ENCODE measurements at regions not wholly inside any gene's neighbourhood (a gene's known extent, or its start where the extent isn't known, plus 50 kb on each side); places are given as distances from the start of the nearest gene placed in this dataset.
"Not testable (repeated sequence)": the region's sequence is repeated elsewhere in the genome, so short reads cannot be mapped to it uniquely, and the experiment has no call there.

- Mint-ChIP-seq H3K27me3 (no peaks in the 10 kb centered on the region), H3K9me3 (peaks cover 13 to 17% of the 10 kb centered on the region in 2 donors), H3K4me3 (no peak overlapping the region), H3K27ac (no peak overlapping the region), H3K4me1 (no peaks in the 10 kb centered on the region)
- DNase-seq (no peak), ATAC-seq (no peak)
Measured at GRCh38 chr11:80967649-80968048, 1526.8 kb upstream of the TENM4 start.

- peaks cover 17 to 34% of the 10 kb centered on the region in 2 donors for H3K9me3 Mint-ChIP-seq
- ATAC-seq = no peak
- no peak overlapping the region for H3K27ac Mint-ChIP-seq
- no peak overlapping the region for H3K4me3 Mint-ChIP-seq
- no peaks in the 10 kb centered on the region for H3K4me1 Mint-ChIP-seq
- DNase-seq = no peak
- H3K27me3 Mint-ChIP-seq = no peaks in the 10 kb centered on the region
Measured at GRCh38 chr11:80960381-80961029, 1519.7 kb upstream of the TENM4 start.

- no peak overlapping the region for H3K4me3 Mint-ChIP-seq
- no peaks in the 10 kb centered on the region for H3K27me3 Mint-ChIP-seq
- H3K9me3 Mint-ChIP-seq = peaks cover 14 to 29% of the 10 kb centered on the region in 2 donors
- ATAC-seq = no peak
- DNase-seq = no peak
- H3K4me1 Mint-ChIP-seq = no peaks in the 10 kb centered on the region
- H3K27ac Mint-ChIP-seq = no peak overlapping the region
Measured at GRCh38 chr11:80959751-80960150, 1518.9 kb upstream of the TENM4 start.

- ATAC-seq = no peak
- Mint-ChIP-seq H3K27me3 (no peaks in the 10 kb centered on the region), H3K9me3 (peaks cover 9 to 23% of the 10 kb centered on the region in 2 donors), H3K4me3 (no peak overlapping the region), H3K27ac (no peak overlapping the region), H3K4me1 (no peaks in the 10 kb centered on the region)
- no peak for DNase-seq
Measured at GRCh38 chr11:80958987-80959386, 1518.2 kb upstream of the TENM4 start.

GRCh38 chr11:80958361-80958760 lies 1517.5 kb upstream of the TENM4 start:
- H3K9me3 Mint-ChIP-seq = peaks cover 9 to 23% of the 10 kb centered on the region in 2 donors
- H3K4me1 Mint-ChIP-seq = no peaks in the 10 kb centered on the region
- ATAC-seq (no peak), DNase-seq (no peak)
- no peak overlapping the region for H3K27ac Mint-ChIP-seq
- H3K4me3 Mint-ChIP-seq = no peak overlapping the region
- no peaks in the 10 kb centered on the region for H3K27me3 Mint-ChIP-seq

- no peaks in the 10 kb centered on the region for H3K4me1 Mint-ChIP-seq
- no peak for ATAC-seq
Measured at GRCh38 chr11:80955588-80955987, 1514.8 kb upstream of the TENM4 start.

GRCh38 chr11:80948781-80949180 lies 1508.0 kb upstream of the TENM4 start:
- no peaks in the 10 kb centered on the region for H3K4me1 Mint-ChIP-seq
- ATAC-seq (no peak), DNase-seq (no peak)
- no peaks in the 10 kb centered on the region for H3K27me3 Mint-ChIP-seq
- no peak overlapping the region for H3K4me3 Mint-ChIP-seq
- no peak overlapping the region for H3K27ac Mint-ChIP-seq
- H3K9me3 Mint-ChIP-seq = peaks cover 5 to 14% of the 10 kb centered on the region in 2 donors

More at GRCh38 chr11:80955588-80955987, 1514.8 kb upstream of the TENM4 start:
- DNase-seq = no peak
- Mint-ChIP-seq H3K4me3 (no peak overlapping the region), H3K27me3 (no peaks in the 10 kb centered on the region), H3K9me3 (peaks cover 0 to 11% of the 10 kb centered on the region in 2 donors), H3K27ac (no peak overlapping the region)

- no peak for DNase-seq
- H3K9me3 Mint-ChIP-seq = peaks cover 7 to 10% of the 10 kb centered on the region in 2 donors
- no peak overlapping the region for H3K4me3 Mint-ChIP-seq
- ATAC-seq = no peak
- no peak overlapping the region for H3K27ac Mint-ChIP-seq
- no peaks in the 10 kb centered on the region for H3K4me1 Mint-ChIP-seq
- H3K27me3 Mint-ChIP-seq = no peaks in the 10 kb centered on the region
Measured at GRCh38 chr11:80944758-80945157, 1503.9 kb upstream of the TENM4 start.

GRCh38 chr11:80943226-80943625 lies 1502.4 kb upstream of the TENM4 start:
- Mint-ChIP-seq H3K27ac (no peak overlapping the region), H3K9me3 (peaks cover 0 to 5% of the 10 kb centered on the region in 2 donors), H3K4me1 (no peaks in the 10 kb centered on the region), H3K4me3 (no peak overlapping the region), H3K27me3 (no peaks in the 10 kb centered on the region)
- no peak for DNase-seq
- no peak for ATAC-seq

- Mint-ChIP-seq H3K4me1 (no peaks in the 10 kb centered on the region), H3K9me3 (peaks cover 0 to 18% of the 10 kb centered on the region in 2 donors), H3K4me3 (no peak overlapping the region), H3K27ac (no peak overlapping the region), H3K27me3 (no peaks in the 10 kb centered on the region)
- ATAC-seq (no peak), DNase-seq (no peak)
Measured at GRCh38 chr11:80937842-80938241, 1497.0 kb upstream of the TENM4 start.

- ATAC-seq (no peak), DNase-seq (no peak)
- peaks cover 8 to 14% of the 10 kb centered on the region in 2 donors for H3K9me3 Mint-ChIP-seq
- H3K4me1 Mint-ChIP-seq = no peaks in the 10 kb centered on the region
- no peak overlapping the region for H3K27ac Mint-ChIP-seq
- no peak overlapping the region for H3K4me3 Mint-ChIP-seq
- no peaks in the 10 kb centered on the region for H3K27me3 Mint-ChIP-seq
Measured at GRCh38 chr11:80930038-80930437, 1489.2 kb upstream of the TENM4 start.

- ATAC-seq = no peak
- Mint-ChIP-seq H3K4me3 (no peak overlapping the region), H3K4me1 (no peaks in the 10 kb centered on the region), H3K27ac (no peak overlapping the region), H3K27me3 (no peaks in the 10 kb centered on the region), H3K9me3 (peaks cover 11 to 13% of the 10 kb centered on the region in 2 donors)
- no peak for DNase-seq
Measured at GRCh38 chr11:80929031-80929805, 1488.4 kb upstream of the TENM4 start.

- ATAC-seq (no peak), DNase-seq (no peak)
- H3K27me3 Mint-ChIP-seq = no peaks in the 10 kb centered on the region
- H3K4me1 Mint-ChIP-seq = no peaks in the 10 kb centered on the region
- no peak overlapping the region for H3K4me3 Mint-ChIP-seq
- H3K27ac Mint-ChIP-seq = no peak overlapping the region
- H3K9me3 Mint-ChIP-seq = peaks cover 15 to 18% of the 10 kb centered on the region in 2 donors
Measured at GRCh38 chr11:80925321-80925720, 1484.5 kb upstream of the TENM4 start.

GRCh38 chr11:80921310-80921709 lies 1480.5 kb upstream of the TENM4 start:
- H3K4me3 Mint-ChIP-seq, H3K27ac Mint-ChIP-seq, DNase-seq, H3K4me1 Mint-ChIP-seq, H3K27me3 Mint-ChIP-seq, ATAC-seq: not testable (repeated sequence)
- peaks cover 15 to 26% of the 10 kb centered on the region in 2 donors for H3K9me3 Mint-ChIP-seq

- no peak overlapping the region for H3K27ac Mint-ChIP-seq
- no peaks in the 10 kb centered on the region for H3K27me3 Mint-ChIP-seq
- no peak overlapping the region for H3K4me3 Mint-ChIP-seq
- DNase-seq (no peak), ATAC-seq (no peak)
- no peaks in the 10 kb centered on the region for H3K4me1 Mint-ChIP-seq
- peaks cover 7 to 8% of the 10 kb centered on the region in 2 donors for H3K9me3 Mint-ChIP-seq
Measured at GRCh38 chr11:80916173-80916798, 1475.5 kb upstream of the TENM4 start.

GRCh38 chr11:80914311-80914710 lies 1473.5 kb upstream of the TENM4 start:
- ATAC-seq (no peak), DNase-seq (no peak)
- no peak overlapping the region for H3K4me3 Mint-ChIP-seq
- H3K4me1 Mint-ChIP-seq = no peaks in the 10 kb centered on the region
- H3K27ac Mint-ChIP-seq = no peak overlapping the region
- no peaks in the 10 kb centered on the region for H3K27me3 Mint-ChIP-seq
- H3K9me3 Mint-ChIP-seq = peaks cover 7 to 8% of the 10 kb centered on the region in 2 donors
